ENCODE measurements at regions not wholly inside any gene's neighbourhood (a gene's known extent, or its start where the extent isn't known, plus 50 kb on each side); places are given as distances from the start of the nearest gene placed in this dataset.

DNA sequence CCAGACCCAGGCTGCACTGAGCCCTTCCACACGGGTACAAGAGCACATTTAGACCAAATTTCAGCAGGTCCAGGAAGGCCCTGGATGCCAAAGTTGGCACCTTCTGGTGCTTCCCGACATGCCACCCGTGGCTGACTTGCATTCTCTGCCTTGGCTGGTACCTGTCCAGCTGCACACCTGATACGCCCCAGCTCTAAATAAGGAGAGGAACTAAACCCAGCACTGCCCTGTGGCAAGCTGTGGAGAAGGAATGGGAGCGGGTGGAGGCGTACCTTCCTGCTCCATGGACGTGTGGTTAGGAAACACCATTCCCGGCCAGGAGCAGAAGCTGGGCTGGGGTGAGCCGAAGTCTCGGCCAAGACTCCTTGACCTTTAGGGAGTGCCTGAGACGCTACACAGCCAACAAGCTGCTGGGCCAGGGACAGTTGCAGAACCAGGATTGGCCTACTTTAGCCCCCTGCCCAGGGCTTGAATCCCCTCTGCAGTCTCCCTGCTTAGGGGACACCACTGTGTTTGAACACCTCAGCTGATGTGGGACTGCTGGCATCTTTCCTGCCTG is 86.5 kb upstream of the TAF1B start:
- DNase-seq (ENCODE audit: low spot score), result no peak

DNA sequence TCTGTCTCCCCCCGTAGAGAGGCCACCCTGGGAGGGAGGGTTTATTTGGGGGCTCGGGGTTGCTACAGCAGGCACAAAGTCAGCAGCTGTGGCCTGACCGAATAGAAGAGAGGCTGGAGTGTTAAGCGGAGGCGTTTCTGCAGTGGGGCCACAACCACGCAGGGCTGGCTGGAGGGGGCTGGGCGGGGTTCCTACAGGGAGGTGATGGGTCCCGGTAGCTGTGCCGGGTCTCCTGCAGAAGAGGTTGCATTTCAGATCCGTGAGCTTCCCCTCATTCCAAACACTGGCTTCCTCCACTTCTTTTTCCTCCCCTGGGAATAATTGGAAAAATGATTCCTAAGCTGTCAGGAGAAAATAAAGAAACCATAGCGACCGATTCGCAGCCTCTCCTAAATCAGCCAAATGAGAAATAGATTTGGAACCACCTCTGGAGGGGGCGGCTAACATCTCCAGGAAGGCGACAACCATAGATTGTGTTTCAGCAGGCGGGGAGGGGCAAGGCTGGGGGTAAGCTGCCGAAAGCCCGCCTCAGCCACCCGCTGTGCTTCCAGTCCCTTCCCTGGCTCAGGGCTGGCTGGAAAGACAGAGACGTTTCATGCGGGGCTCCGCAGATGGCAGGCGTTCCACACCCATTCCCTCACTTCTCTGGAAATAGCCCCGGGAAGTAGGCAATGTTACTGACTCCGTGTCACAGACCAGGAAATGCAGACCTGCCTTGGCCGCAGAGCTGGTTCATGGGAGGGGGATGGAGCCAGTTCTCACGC is 85.6 kb upstream of the TAF1B start:
- DNase-seq (ENCODE audit: low spot score), result no peak

DNA sequence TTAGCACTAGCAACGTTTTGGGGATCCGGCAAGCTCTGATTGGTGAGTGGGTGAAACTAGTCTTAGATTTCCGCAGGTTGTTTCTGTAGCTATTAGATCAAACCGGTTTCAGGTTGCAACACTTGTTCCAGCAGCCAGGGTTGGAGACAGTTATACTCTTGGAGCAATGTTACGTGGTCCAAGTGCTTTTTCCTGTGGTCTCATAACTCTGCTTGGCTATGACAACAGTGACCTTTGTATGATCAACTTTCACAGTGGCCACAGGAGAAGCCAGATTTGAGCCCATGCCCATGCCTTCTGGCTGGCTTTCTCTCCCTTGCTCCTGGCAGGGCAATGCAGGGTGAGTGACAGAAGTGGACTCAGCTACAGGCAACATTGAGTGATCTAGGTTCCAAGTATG is 84.5 kb upstream of the TAF1B start:
- no peak for DNase-seq (ENCODE audit: low spot score)

DNA sequence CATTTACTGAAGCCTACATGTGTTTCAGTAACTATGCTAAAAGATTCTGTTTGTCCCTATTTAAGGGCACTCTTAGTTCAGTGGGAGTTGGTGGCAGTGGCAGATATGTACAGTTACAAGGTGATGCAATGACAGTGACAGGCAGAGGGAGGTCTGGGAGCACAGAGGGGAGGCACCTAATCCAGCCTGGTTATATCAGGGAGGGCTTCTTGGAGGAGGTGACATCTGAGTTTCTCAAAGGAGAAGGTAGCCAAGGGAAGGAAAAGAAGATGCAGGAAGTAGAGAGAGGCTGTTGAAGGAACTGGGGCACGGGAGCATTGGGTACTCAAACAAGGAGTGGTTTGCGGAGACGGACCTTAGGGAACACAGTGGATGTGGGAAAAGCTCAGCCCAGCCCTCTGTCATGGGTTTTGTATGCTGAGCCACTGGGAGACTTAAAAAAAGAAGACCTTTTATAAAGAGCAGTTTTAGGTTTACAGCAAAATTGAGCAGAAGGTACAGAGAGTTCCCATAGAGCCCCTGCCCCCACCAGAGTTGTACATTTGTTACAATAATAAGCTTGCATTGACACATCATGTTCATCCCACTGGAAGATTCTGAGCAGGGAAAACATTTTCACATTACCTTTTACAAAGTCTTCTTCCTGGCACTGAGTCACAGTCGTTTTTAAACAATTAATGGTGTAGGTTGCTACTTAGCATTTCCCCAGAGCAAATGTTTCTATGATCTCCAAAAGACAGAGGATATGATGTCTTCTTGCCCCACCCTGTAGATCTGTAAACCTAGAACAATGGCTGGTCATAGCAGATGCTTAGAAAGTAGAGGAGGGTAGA is 83.0 kb upstream of the TAF1B start:
- DNase-seq (ENCODE audit: low spot score), result no peak

DNA sequence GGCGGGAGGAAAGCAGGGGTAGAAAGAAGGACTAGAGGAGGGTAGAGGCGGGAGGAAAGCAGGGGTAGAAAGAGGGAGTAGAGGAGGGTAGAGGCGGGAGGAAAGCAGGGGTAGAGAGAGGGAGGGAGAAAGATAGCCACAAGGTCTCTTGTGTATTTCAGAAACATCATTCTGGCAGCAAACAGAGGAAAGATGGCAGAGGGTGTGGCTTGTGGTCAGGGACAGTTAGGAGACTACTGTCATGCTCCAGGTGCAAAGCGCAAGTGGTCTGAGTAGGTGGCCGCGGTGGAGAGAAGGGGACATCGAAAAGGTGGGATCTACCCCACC is 82.4 kb upstream of the TAF1B start:
- no peak for DNase-seq (ENCODE audit: low spot score)

DNA sequence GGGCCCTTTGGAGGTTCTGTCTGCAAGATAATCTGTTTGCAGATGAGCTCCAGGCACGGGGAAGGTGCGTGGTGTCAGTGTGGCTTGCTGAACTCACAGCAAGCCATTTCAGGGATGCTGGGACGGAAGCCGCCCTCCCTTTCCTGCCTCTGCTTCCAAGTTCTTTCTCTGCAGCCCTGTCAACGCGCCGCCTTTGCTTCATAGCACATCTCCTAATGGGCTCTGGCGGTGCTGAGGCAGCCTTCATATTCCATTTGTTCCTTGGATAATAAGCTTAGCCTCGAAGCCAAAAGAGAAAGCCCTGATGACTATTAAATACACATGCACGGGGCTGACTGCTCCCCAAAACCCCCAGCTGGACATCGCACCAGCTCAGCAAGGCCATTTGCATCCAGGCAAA is 81.7 kb upstream of the TAF1B start:
- DNase-seq (ENCODE audit: low spot score), result no peak

DNA sequence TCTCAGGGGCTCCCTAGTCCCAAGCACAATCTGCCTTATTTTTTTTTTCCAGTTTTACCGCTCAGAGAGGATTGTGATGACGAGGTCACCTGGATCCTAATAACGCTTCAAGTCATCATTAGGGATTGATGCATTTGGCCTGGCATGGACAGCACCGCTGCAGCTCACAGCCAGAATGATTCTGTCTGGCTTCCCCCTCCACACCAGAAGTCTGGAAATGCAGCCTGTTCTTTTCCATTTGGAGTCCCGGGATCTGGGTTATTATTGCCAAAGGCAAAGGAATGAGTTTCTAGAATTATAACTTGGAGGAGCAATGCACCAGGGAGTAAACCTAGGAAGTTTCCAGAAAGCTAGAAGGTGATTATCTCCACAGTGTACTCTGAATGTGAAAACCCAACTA is 81.1 kb upstream of the TAF1B start:
- no peak for DNase-seq (ENCODE audit: low spot score)

DNA sequence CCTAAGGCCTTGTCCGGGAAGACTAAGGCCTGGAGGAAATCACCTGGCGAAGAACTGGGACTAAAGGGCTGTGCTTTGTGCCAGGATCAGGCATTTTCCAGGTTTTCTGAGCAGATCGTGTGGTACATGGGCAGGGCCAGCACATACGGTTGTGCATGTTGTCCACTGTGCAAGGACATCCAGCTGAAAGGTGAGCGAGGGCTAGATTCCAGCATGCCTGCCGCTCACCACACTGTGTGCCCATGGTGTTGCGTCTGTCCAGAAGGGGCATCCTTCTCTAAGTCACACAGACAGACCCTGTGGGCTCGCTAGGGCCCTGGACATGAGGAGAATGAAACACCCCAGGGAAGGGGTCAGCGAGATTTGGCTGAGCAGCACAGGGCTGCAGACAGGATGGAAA is 80.3 kb upstream of the TAF1B start:
- DNase-seq (ENCODE audit: low spot score), result no peak

DNA sequence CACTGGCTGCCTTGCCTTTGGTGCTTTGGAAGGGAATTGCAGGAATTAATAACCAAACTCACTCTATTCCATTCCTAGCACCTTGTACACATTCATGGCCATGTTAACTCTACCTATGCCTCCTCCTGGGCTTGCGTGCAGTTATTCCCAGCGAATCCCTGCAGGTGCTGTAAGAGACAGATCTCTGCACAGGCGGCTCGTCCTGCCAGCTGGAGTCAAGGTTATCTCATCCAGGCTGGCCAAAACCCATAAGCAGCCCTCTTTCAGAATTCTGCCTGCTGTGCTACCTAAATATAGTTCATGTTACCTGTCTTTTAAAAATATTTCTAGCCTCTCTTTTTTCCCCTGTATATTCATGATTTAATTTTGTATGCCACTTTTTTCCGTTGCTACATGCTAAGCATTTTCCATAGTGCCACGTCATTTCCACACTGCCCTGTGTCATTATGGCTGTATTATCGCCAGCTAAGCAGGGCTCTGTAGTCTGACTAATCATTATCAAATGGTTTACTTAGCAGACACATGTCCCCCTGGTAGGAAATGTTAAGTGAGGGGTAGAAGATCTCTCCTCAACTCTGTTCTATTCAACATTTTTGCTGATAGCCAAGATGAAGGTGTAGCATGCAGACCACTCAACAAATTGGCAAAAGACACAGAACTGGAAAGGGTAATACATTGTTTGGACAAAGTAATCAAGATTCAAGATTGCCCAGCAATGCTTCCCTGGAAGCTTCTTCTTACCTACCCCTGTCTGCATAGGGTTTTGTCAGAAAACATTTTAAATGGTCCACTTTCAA is 79.7 kb upstream of the TAF1B start:
- DNase-seq (ENCODE audit: low spot score), result no peak

DNA sequence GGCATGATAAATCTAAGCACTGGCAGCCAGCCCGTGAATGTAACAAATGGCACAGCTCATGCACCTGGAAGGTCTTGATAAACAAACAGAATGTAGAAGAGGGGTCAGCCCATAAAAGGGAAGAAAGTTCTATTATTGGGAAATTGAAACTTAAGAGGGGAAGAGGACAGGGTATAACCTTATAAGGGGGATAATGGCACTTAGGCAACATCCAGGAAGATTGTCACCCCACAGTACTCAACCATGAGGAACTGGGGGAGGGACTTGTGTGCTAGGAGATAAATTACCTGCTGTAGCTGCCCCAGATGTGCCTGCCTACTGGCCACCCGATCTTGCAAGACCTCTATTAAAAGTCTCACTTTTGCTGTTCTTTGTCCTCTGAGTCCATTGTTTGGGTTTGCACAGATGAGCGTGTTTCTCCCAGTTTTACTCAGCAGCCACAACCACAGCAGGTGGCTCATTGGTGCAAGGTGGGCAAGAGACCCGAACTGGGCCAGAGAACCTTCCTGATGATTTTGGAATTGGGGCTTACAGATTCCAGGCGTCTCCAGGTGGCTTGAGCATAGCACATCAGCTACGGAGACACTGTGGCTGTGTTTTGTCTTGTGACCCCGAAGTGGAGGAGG is 79.0 kb upstream of the TAF1B start:
- no peak for DNase-seq (ENCODE audit: low spot score)

DNA sequence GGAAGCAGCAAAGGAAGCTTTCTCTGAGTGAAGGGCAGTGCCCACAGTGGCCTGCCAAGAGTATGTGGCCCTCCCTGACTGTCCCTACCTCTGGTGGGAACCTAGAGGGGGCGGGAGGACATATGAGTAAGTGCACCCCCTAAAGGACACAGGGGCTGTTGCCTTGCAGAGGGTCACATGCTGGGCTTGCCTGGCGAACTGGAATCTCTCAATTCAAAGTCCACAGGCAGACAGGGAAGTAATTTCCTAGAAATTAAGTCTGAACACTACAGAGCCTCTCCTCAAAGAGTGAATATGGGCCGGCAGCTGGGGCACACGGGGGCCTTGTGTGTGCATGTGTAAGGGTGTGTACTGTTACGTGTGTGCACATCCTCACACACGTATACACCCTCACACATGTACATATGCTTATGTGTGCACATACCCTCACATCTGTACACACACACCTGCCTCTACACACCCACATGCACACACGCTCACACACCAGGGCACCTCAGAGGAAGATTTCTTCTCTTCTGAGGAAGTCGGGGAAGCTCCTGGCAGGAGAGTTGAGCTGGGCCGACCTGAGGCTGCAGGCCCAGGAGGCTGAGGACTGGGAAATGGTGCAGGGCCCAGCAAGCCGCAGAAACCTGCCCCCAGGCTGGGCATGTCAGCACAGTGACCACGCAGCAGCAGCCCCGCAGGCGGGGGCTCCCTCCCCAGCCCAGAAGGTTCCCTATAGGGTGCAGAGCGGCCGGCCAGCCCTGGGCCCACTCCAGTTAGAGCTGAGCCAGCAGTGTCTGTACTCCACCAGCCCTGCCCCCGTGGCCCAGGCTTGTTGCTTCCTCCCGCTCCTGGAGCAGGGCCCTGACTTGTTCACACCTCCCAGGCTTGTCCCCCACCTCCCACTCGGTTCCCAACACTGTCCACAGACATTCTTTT is 77.4 kb upstream of the TAF1B start:
- DNase-seq (ENCODE audit: low spot score), result no peak

DNA sequence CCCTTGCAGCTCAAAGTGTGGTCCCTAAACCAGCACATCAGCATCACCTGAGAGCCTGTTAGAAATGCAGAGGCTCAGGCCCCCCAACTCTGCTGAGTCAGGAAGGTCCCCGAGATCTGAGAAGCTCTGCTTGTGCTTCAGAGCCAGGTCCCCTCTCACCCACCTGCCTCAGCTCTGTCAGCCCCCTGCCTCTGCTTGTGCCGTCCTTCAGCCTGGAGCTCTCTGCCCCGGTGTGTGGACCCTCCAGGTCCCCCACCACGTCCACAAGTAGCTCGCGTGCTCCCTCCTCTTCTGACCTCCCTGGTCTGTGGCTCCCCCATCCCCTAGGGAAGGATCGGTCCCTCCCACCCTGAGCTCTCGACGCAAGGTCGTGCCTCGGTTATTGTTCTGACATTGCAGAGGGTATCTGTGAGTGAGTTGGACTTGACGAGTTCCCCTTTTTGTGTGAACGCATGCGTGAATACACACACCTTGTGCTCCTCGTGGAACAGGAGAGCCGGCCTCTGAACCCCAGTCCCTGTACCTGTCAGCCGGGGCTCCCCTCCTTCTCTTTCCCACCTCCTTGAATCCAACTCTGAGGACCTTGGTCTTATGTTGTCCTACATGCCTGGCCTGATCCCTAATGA is 75.5 kb upstream of the TAF1B start:
- no peak for DNase-seq (ENCODE audit: low spot score)

DNA sequence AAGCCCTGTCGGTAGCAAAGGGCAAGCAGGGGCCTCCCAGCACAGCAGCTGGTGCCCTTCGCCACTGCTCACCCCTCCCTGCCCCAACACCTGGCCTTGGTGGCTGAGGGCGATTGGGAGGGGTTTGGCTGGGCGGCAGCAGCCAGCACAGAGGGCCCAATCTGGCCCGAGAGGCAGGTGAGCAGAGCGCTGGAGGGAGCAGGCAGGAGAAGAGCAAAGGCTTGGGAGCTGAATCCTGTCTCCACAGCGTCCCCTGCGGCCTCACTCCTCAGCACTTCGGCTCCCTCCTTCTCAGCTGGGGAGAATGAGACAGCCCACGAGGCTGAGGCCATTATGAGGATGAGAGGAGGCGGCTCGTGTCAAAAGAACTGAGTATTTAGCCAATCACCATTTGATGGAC is 74.9 kb upstream of the TAF1B start:
- DNase-seq (ENCODE audit: low spot score), result no peak

DNA sequence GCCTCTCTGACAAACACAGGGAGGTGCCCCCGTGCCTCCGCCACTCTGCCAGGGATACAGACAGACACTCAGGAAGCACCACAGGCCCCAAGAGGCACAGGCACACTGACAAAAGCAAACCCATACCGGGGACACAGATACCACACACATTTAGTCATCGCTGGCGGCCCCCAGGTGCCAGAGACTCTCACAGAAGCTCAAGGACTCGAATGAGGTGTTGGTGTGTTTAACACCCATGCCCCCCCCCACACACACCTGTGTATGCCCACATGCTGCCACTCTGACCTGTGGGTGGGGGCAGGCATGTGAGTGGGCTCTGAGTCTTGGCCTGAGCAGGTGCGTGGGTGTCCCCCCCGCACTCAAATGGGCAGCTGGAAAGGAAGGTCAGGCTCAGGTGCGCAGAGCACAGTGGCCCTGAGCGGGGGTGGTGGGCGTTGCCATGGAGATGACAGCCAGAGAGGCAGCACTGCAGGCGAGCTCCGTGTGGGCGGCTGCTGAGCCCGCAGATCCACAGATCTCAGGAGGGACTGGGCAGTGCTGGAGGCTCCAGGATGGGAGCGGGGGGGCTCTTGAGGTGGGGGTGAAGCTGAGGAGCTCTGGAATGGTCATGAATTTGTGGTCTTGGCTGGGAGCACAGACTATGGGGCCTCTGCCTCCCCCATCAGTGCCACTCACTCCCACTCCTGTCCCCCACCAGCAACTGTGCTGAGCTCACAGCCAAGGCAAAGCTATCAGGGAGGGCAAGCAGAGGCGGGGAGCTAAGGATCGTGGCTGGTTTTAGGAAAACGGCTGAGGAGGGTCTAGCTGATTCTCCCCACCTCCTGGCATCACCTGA is 73.9 kb upstream of the TAF1B start:
- no peak for DNase-seq (ENCODE audit: low spot score)

DNA sequence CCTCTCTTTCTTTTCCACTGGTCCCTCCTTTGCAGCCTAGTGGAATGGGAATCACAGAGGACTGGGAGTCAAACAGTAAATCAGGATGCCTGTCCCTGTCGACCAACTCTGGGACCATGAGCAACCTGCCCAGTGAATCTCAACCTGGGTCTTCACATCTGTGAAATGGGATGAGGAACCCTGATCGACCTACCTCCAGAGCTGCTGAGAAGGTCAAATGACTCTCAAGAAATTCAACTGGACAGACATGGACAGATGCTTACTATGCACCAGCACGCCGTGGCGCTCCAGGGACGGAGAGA is 73.3 kb upstream of the TAF1B start:
- DNase-seq (ENCODE audit: low spot score), result no peak

DNA sequence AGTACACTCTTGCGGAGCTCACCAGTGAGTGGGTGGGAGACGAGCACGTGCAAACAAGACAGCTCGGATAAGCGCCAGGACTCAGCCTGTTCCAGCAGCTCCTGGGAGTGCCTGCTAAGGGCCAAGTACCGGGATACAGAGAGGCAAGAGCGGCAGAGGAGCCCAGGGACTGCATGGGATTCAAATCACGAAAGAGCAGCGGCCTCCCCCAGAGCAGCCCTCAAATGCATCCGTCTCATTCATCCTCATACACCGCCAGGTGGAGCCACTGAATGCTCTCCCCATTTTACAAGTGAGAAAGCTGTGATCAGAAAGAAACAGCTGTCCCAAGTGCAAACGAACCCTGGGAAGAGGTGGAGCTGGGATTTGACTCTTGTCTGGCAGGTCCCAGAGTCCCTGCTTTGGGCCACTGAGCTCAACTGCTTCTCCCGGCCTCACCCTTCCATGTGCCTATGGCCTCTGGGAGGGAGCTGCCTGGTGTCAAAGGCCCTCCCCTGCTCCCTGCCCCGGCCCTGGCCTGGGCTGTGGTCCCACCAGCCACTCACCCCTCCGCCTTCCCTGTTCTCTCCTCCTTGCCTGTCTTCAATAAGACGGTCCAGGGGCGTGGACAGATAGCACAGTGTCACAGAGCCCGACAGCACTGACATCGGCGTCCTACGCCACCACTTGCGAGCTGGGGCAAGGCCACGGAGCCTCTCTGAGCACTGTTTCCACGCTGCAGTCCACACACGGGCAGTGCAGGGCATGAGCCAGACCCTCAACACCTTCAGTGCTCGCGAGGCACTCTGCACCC is 72.8 kb upstream of the TAF1B start:
- DNase-seq (ENCODE audit: low spot score), result peak; percentile 49

DNA sequence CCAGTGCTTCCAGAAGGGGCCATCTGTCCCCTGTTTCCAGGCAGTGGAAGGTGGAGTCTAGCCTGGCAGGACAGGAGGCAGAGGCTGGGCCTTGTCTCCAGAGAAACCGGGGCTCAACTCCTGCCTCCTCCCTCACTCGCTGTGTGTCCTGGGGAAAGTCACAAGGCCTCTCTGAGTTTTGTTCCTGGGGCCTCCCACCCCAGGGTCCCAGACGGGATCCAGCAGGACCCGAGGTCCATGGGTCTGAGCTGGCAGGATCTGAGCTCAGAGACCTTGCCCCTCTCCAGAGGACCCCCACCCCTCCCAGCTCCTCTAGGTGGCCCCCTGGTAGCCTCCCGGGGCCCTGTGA is 72.2 kb upstream of the TAF1B start:
- DNase-seq (ENCODE audit: low spot score), result no peak

DNA sequence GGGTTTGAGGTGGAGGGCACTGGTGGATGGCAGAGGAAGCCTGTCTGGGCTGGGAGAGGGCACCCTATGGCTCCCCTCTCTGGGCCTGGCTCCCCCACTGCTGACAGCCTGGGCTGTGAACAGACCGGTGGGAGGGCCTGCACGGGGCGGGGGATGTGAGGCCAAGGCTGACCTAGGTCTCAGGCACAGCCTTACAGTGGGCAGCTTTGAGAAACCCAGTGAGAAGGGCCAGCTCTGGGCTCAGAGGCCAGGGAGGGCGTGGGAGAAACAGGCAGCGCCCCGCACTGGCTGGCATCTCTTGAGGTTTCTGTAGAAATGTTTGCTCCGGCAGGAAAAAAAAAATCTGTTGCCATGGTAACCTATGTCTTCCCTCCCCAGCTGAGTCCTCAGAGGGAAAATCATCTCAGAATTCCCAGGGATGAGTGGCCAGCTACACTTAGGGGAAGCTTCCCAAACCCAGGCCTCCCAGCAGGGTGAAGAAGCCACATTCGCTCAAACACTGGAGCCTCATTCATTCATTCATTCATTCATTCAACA is 71.7 kb upstream of the TAF1B start:
- DNase-seq (ENCODE audit: low spot score), result no peak
